Type B pancreatic cell (in vitro differentiated cells): ENCODE measurements at regions not wholly inside any gene's neighbourhood (a gene's known extent, or its start where the extent isn't known, plus 50 kb on each side); places are given as distances from the start of the nearest gene placed in this dataset.
"Not testable (repeated sequence)": the region's sequence is repeated elsewhere in the genome, so short reads cannot be mapped to it uniquely, and the experiment has no call there.

Experiments
- DNase-seq: peaks from one replicate; pipeline ENCODE4 v3.0.0; 2021; ENCODE audit warnings: mixed read lengths; ENCODE audit not compliant: unreplicated experiment; ENCODE audit errors: extremely low spot score
- H3K27ac Mint-ChIP-seq: 2 replicates; pipeline ENCODE4 v1.8.0; 2021; ENCODE audit warnings: mild to moderate bottlenecking, mixed read lengths
- H3K27me3 Mint-ChIP-seq: 2 replicates; pipeline ENCODE4 v1.8.0; 2021; ENCODE audit warnings: mixed read lengths
- H3K36me3 Mint-ChIP-seq: 2 replicates; pipeline ENCODE4 v1.8.0; 2021; ENCODE audit warnings: mixed read lengths
- H3K4me1 Mint-ChIP-seq: one replicate; pipeline ENCODE4 v1.8.0; 2021; ENCODE audit warnings: mixed read lengths; ENCODE audit not compliant: unreplicated experiment
- H3K4me3 Mint-ChIP-seq: 2 replicates; pipeline ENCODE4 v1.8.0; 2021; ENCODE audit warnings: mild to moderate bottlenecking, mixed read lengths
- H3K9me3 Mint-ChIP-seq: 2 replicates; pipeline ENCODE4 v1.8.0; 2021; ENCODE audit warnings: mixed read lengths

- not testable (repeated sequence) for DNase-seq, H3K27me3 Mint-ChIP-seq, H3K9me3 Mint-ChIP-seq, H3K4me3 Mint-ChIP-seq, H3K4me1 Mint-ChIP-seq, H3K27ac Mint-ChIP-seq, H3K36me3 Mint-ChIP-seq
Observed at GRCh38 chr2:87290566-87291307, 269.1 kb upstream of the PLGLB1 start.

- H3K4me3 Mint-ChIP-seq, H3K27me3 Mint-ChIP-seq, H3K27ac Mint-ChIP-seq, DNase-seq, H3K4me1 Mint-ChIP-seq, H3K36me3 Mint-ChIP-seq, H3K9me3 Mint-ChIP-seq: not testable (repeated sequence)
Observed at GRCh38 chr2:87291400-87292200, 270.0 kb upstream of the PLGLB1 start.

GRCh38 chr2:87293931-87294594 lies 272.4 kb upstream of the PLGLB1 start:
- H3K27me3 Mint-ChIP-seq, H3K4me3 Mint-ChIP-seq, DNase-seq, H3K9me3 Mint-ChIP-seq, H3K36me3 Mint-ChIP-seq, H3K4me1 Mint-ChIP-seq, H3K27ac Mint-ChIP-seq: not testable (repeated sequence)

- H3K4me1 Mint-ChIP-seq, H3K27ac Mint-ChIP-seq, H3K4me3 Mint-ChIP-seq, H3K36me3 Mint-ChIP-seq, H3K27me3 Mint-ChIP-seq, H3K9me3 Mint-ChIP-seq, DNase-seq: not testable (repeated sequence)
Observed at GRCh38 chr2:87295135-87295534, 273.5 kb upstream of the PLGLB1 start.

- not testable (repeated sequence) for H3K27me3 Mint-ChIP-seq, H3K36me3 Mint-ChIP-seq, H3K4me3 Mint-ChIP-seq, H3K4me1 Mint-ChIP-seq, H3K27ac Mint-ChIP-seq, DNase-seq, H3K9me3 Mint-ChIP-seq
Observed at GRCh38 chr2:87301349-87301748, 279.7 kb upstream of the PLGLB1 start.

- not testable (repeated sequence) for H3K27ac Mint-ChIP-seq, H3K36me3 Mint-ChIP-seq, H3K4me3 Mint-ChIP-seq, H3K27me3 Mint-ChIP-seq, DNase-seq, H3K4me1 Mint-ChIP-seq, H3K9me3 Mint-ChIP-seq
Observed at GRCh38 chr2:87301871-87302270, 280.2 kb upstream of the PLGLB1 start.

GRCh38 chr2:87308621-87309020 lies 287.0 kb upstream of the PLGLB1 start:
- not testable (repeated sequence) for H3K9me3 Mint-ChIP-seq, H3K27ac Mint-ChIP-seq, H3K4me1 Mint-ChIP-seq, DNase-seq, H3K27me3 Mint-ChIP-seq, H3K36me3 Mint-ChIP-seq, H3K4me3 Mint-ChIP-seq

- H3K9me3 Mint-ChIP-seq, H3K27me3 Mint-ChIP-seq, DNase-seq, H3K4me1 Mint-ChIP-seq, H3K27ac Mint-ChIP-seq, H3K4me3 Mint-ChIP-seq, H3K36me3 Mint-ChIP-seq: not testable (repeated sequence)
Observed at GRCh38 chr2:87309785-87310184, 288.1 kb upstream of the PLGLB1 start.

GRCh38 chr2:87311896-87312441 lies 290.3 kb upstream of the PLGLB1 start:
- not testable (repeated sequence) for DNase-seq, H3K27me3 Mint-ChIP-seq, H3K4me1 Mint-ChIP-seq, H3K36me3 Mint-ChIP-seq, H3K27ac Mint-ChIP-seq, H3K9me3 Mint-ChIP-seq, H3K4me3 Mint-ChIP-seq

GRCh38 chr2:87314622-87315021 lies 293.0 kb upstream of the PLGLB1 start:
- H3K27me3 Mint-ChIP-seq, H3K4me3 Mint-ChIP-seq, H3K27ac Mint-ChIP-seq, H3K4me1 Mint-ChIP-seq, DNase-seq, H3K36me3 Mint-ChIP-seq, H3K9me3 Mint-ChIP-seq: not testable (repeated sequence)

GRCh38 chr2:87315183-87315902 lies 293.7 kb upstream of the PLGLB1 start:
- not testable (repeated sequence) for H3K27ac Mint-ChIP-seq, H3K4me3 Mint-ChIP-seq, H3K4me1 Mint-ChIP-seq, H3K36me3 Mint-ChIP-seq, H3K9me3 Mint-ChIP-seq, H3K27me3 Mint-ChIP-seq, DNase-seq

- not testable (repeated sequence) for H3K36me3 Mint-ChIP-seq, H3K27me3 Mint-ChIP-seq, H3K9me3 Mint-ChIP-seq, H3K27ac Mint-ChIP-seq, H3K4me3 Mint-ChIP-seq, H3K4me1 Mint-ChIP-seq, DNase-seq
Observed at GRCh38 chr2:87317193-87317592, 295.5 kb upstream of the PLGLB1 start.

GRCh38 chr2:87318814-87319491 lies 297.3 kb upstream of the PLGLB1 start:
- DNase-seq, H3K27ac Mint-ChIP-seq, H3K4me3 Mint-ChIP-seq, H3K36me3 Mint-ChIP-seq, H3K9me3 Mint-ChIP-seq, H3K4me1 Mint-ChIP-seq, H3K27me3 Mint-ChIP-seq: not testable (repeated sequence)
